ENCODE measurements at regions not wholly inside any gene's neighbourhood (a gene's known extent, or its start where the extent isn't known, plus 50 kb on each side); places are given as distances from the start of the nearest gene placed in this dataset.
"Not testable (repeated sequence)": the region's sequence is repeated elsewhere in the genome, so short reads cannot be mapped to it uniquely, and the experiment has no call there.

DNA sequence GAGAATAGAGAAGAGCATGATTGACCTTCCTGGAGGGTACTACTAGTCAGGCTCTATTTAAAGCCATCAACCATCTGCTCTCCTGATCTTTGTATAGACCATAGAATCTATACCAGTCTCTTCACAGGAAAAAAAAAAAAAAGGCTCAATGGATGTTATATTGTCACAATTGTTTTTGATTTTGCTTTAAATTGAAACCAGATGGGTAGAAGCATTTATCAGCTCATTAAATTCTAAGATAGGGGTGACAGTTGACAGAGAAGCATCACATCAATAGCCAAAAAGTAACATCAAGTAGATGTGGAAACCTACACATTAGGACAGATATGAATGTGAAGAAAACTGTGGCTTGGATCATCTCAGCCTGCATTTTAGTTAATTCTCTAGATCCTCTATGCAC lies 558.9 kb upstream of the MBL2 start:
- no peak overlapping the region for H3K4me3 ChIP-seq (ENCODE audit: low read depth, low read length)
- TF ChIP-seq, protein P1, sequence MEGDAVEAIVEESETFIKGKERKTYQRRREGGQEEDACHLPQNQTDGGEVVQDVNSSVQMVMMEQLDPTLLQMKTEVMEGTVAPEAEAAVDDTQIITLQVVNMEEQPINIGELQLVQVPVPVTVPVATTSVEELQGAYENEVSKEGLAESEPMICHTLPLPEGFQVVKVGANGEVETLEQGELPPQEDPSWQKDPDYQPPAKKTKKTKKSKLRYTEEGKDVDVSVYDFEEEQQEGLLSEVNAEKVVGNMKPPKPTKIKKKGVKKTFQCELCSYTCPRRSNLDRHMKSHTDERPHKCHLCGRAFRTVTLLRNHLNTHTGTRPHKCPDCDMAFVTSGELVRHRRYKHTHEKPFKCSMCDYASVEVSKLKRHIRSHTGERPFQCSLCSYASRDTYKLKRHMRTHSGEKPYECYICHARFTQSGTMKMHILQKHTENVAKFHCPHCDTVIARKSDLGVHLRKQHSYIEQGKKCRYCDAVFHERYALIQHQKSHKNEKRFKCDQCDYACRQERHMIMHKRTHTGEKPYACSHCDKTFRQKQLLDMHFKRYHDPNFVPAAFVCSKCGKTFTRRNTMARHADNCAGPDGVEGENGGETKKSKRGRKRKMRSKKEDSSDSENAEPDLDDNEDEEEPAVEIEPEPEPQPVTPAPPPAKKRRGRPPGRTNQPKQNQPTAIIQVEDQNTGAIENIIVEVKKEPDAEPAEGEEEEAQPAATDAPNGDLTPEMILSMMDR (IDR thresholded peaks at IDR 0.05; ENCODE audit: borderline replicate concordance, insufficient read depth, low read depth, low read length): no peak

DNA sequence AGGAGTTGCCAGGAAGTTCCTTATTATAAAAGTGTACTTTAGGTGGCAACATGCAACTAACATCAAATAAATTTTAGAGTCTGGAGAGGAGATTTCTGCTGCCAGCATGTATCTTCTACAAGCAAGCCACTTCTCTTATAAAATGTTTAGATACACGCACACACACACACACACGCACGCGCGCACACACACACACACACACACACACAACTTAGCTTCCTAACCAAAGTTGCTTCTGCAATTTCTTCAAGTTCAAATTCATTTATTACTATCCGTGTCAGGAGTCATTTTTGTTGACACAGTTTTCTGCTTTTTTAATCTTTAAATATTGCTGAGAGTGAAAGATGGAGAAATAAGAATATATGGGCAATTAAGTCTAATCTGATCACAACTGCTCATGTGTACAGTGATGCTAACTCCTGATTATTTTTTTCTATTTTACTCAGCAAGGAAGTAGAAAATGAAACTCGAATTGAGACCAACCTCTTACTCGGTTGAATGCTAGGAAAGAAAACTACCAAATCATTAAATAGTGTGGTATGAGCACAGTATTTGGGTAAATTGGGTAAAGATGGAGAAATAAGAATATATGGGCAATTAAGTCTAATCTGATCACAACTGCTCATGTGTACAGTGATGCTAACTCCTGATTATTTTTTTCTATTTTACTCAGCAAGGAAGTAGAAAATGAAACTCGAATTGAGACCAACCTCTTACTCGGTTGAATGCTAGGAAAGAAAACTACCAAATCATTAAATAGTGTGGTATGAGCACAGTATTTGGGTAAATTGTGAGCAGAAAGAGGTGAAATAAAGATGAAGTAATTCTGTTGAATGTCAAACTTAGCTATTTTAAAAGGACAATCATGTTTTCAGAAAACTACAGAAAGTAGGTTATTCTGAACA lies 554.1 kb upstream of the MBL2 start:
- not testable (repeated sequence) for H3K4me3 ChIP-seq (ENCODE audit: low read depth, low read length)

DNA sequence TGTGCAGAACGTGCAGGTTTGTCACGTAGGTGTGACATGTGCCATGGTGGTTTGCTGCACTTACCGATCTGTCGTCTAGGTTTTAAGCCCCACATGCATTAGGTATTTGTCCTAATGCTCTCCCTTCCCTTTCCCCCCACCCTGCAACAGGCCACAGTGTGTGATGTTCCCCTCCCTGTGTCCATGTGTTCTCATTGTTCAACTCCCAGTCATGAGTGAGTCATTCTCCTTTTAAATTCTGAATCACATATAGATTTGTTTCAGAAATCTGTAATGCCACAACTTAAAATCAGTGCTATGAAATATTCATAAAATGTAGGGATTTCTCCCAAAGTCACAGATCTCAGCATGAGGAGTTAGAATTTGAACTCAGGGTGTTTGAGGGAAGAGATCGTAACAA lies 552.5 kb upstream of the MBL2 start:
- H3K4me3 ChIP-seq (ENCODE audit: low read depth, low read length): no peak overlapping the region
- TF ChIP-seq, protein P1 (IDR thresholded peaks at IDR 0.05; ENCODE audit: borderline replicate concordance, insufficient read depth, low read depth, low read length): no peak

DNA sequence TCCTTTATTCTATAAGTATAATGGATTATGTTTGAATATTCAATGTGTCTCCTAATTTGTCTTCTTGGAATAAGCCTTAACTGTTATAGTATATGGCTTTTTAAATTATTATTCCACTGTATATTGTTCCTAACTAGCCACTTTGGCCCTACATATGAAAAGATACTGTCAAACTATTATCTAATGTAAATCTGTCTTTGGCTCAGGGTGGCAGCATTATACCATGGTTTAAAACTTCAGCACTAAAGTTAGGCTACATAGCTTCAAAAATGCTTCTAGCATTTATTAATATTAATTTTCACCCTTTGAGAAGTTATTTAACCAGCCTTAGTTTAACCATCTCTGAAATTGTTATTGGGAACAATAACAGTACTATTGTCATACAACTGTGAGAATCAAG lies 543.1 kb upstream of the MBL2 start:
- H3K4me3 ChIP-seq (ENCODE audit: low read depth, low read length): no peak overlapping the region
- TF ChIP-seq, protein P1 (IDR thresholded peaks at IDR 0.05; ENCODE audit: borderline replicate concordance, insufficient read depth, low read depth, low read length): no peak

DNA sequence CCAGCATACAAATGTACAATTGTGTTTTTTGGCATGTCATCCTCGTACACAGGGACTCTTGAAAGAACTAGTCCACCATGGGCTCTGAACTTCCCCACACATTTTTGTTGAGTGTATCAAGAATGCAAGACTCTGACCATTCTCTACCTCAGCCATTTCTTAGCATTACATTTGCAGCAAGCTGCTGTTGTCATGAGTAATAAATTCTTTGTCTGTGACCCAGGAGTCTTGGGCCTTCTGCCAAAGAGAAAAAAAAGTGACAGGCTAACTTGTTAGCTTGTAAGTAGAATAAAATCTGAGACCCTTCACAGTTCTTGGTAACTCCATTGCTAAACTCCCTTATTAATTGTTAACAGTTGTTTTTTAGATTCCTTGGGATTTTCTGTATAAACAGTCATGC lies 542.3 kb upstream of the MBL2 start:
- TF ChIP-seq, protein P1 (IDR thresholded peaks at IDR 0.05; ENCODE audit: borderline replicate concordance, insufficient read depth, low read depth, low read length): no peak

DNA sequence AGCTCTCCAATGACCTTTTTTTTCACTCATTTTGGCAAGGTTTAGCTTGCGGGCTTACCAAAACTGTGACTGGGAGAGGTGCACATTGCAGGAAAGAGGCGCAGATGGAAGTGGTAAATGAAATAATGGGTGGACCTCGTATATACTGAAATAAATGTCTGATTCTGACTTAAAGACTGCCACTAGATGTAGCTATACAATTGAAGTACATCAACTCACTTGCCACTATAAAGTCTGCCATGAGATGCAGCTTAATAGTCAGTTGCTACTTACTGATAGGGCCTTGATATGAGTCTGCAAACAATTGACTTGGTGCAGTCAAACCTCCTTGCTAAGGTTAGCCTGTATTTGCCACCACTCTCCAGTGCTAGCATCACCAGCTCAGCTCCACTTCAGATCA lies 525.9 kb upstream of the MBL2 start:
- TF ChIP-seq, protein P1 (IDR thresholded peaks at IDR 0.05; ENCODE audit: borderline replicate concordance, insufficient read depth, low read depth, low read length): no peak
- no peak overlapping the region for H3K4me3 ChIP-seq (ENCODE audit: low read depth, low read length)

More for the DNA sequence above, 542.3 kb upstream of the MBL2 start:
- H3K4me3 ChIP-seq (ENCODE audit: low read depth, low read length): no peak overlapping the region

DNA sequence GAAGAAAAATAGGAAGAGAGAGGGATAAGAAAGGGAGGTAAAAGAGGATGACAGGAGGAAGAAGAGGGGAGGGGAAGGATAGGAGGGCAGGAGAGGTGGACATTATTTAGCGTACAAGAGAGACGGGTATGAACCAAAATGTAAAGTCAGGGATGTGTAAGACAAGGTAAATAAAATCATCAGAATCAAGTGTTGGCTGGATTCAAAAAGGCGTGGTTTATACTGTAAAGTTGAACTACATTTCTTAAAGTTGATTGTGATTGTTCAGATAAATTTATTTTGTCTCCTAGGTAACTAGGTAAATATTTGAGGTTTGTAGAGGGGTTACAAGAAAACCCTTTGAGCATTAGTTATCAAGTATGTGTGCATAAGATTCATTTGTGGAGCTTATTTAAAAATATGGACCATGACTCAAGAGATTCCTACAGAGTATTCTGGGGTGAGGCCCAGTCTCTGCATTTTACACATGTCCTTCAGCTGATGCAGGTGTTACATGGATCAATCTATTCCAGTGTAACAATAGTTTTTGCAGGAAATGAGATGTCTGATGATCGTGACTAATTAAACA lies 512.1 kb upstream of the MBL2 start:
- TF ChIP-seq, protein P1 (IDR thresholded peaks at IDR 0.05; ENCODE audit: borderline replicate concordance, insufficient read depth, low read depth, low read length): no peak

More for the DNA sequence above, 512.1 kb upstream of the MBL2 start:
- H3K4me3 ChIP-seq (ENCODE audit: low read depth, low read length): no peak overlapping the region
